Glutamatergic neuron (in vitro differentiated cells): ENCODE measurements at regions not wholly inside any gene's neighbourhood (a gene's known extent, or its start where the extent isn't known, plus 50 kb on each side); places are given as distances from the start of the nearest gene placed in this dataset.

Experiments
- DNase-seq: peaks from one replicate; pipeline ENCODE4 v3.0.0; 2022
- H3K27ac Mint-ChIP-seq: one replicate; pipeline ENCODE4 v1.8.0; 2020; ENCODE audit warnings: mild to moderate bottlenecking, mixed read lengths, inconsistent platforms; ENCODE audit not compliant: unreplicated experiment
- H3K27me3 Mint-ChIP-seq: one replicate; pipeline ENCODE4 v1.8.0; 2020; ENCODE audit warnings: mild to moderate bottlenecking, moderate library complexity, mixed read lengths, inconsistent platforms; ENCODE audit not compliant: unreplicated experiment
- H3K36me3 Mint-ChIP-seq: one replicate; pipeline ENCODE4 v1.8.0; 2020; ENCODE audit warnings: mild to moderate bottlenecking, mixed read lengths, inconsistent platforms; ENCODE audit not compliant: unreplicated experiment
- H3K4me1 Mint-ChIP-seq: one replicate; pipeline ENCODE4 v1.8.0; 2020; ENCODE audit warnings: mild to moderate bottlenecking, low read depth, mixed read lengths, inconsistent platforms; ENCODE audit not compliant: unreplicated experiment
- H3K4me3 Mint-ChIP-seq: one replicate; pipeline ENCODE4 v1.8.0; 2020; ENCODE audit warnings: mild to moderate bottlenecking, mixed read lengths, inconsistent platforms; ENCODE audit not compliant: unreplicated experiment
- H3K9me3 Mint-ChIP-seq: one replicate; pipeline ENCODE4 v1.8.0; 2020; ENCODE audit warnings: mild to moderate bottlenecking, moderate library complexity, mixed read lengths, inconsistent platforms; ENCODE audit not compliant: unreplicated experiment
- TF ChIP-seq, protein P1 (sequence below): fragments of 200-600 bp; sonication (generic); IDR thresholded peaks from one replicate; pipeline ENCODE4 v1.5.0; 2021; ENCODE audit not compliant: partially characterized antibody, unreplicated experiment

DNA sequence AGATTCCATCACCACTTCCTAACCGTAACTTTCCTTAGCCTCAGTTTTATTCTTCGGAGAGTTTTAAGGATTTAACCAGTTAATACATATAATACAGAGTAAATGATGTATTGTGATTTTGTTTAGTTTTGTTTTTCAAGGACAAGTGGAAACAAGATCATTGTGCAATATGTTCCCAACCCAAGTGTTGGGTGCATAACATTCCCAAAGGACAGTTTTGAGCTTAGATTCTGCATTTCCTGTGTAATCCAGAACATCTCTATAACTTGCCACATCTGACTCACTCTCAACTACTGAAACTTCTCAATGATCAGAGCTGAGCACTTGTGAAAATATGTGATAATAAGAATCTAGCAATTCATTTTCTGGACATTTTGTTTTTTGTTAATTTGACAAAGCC is 466.1 kb upstream of the PPP2R3A start:
- H3K9me3 Mint-ChIP-seq: peaks cover 2% of the 10 kb centered on the region
- peaks cover 6% of the 10 kb centered on the region for H3K4me1 Mint-ChIP-seq
- no peaks in the 10 kb centered on the region for H3K36me3 Mint-ChIP-seq
- H3K4me3 Mint-ChIP-seq: no peak overlapping the region
- no peak for DNase-seq
- TF ChIP-seq, protein P1, sequence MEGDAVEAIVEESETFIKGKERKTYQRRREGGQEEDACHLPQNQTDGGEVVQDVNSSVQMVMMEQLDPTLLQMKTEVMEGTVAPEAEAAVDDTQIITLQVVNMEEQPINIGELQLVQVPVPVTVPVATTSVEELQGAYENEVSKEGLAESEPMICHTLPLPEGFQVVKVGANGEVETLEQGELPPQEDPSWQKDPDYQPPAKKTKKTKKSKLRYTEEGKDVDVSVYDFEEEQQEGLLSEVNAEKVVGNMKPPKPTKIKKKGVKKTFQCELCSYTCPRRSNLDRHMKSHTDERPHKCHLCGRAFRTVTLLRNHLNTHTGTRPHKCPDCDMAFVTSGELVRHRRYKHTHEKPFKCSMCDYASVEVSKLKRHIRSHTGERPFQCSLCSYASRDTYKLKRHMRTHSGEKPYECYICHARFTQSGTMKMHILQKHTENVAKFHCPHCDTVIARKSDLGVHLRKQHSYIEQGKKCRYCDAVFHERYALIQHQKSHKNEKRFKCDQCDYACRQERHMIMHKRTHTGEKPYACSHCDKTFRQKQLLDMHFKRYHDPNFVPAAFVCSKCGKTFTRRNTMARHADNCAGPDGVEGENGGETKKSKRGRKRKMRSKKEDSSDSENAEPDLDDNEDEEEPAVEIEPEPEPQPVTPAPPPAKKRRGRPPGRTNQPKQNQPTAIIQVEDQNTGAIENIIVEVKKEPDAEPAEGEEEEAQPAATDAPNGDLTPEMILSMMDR: no peak
- H3K27me3 Mint-ChIP-seq: no peaks in the 10 kb centered on the region
- H3K27ac Mint-ChIP-seq: no peak overlapping the region

DNA sequence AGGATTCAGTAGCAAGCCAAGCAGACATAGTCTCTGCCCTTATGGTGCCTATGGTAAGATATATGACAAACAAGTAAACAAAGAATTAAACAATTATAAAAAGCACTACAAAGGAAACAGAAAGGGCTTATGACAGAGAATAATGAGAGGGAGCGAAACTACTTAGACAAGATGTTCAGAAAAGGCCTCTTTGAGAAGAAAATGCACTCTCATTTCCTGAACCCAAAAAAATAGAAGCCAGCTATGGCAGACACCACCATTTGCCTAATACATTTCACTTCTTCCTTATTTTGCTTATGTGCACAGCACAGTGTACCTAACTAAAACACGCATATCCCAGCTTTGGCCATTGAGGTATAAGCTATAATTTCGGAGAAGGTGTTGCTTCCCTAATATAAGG is 465.5 kb upstream of the PPP2R3A start:
- no peak overlapping the region for H3K27ac Mint-ChIP-seq
- no peaks in the 10 kb centered on the region for H3K27me3 Mint-ChIP-seq
- TF ChIP-seq, protein P1: no peak
- H3K9me3 Mint-ChIP-seq: peaks cover 2% of the 10 kb centered on the region
- no peak for DNase-seq
- no peak overlapping the region for H3K4me3 Mint-ChIP-seq
- H3K4me1 Mint-ChIP-seq: peaks cover 7% of the 10 kb centered on the region
- H3K36me3 Mint-ChIP-seq: no peaks in the 10 kb centered on the region

DNA sequence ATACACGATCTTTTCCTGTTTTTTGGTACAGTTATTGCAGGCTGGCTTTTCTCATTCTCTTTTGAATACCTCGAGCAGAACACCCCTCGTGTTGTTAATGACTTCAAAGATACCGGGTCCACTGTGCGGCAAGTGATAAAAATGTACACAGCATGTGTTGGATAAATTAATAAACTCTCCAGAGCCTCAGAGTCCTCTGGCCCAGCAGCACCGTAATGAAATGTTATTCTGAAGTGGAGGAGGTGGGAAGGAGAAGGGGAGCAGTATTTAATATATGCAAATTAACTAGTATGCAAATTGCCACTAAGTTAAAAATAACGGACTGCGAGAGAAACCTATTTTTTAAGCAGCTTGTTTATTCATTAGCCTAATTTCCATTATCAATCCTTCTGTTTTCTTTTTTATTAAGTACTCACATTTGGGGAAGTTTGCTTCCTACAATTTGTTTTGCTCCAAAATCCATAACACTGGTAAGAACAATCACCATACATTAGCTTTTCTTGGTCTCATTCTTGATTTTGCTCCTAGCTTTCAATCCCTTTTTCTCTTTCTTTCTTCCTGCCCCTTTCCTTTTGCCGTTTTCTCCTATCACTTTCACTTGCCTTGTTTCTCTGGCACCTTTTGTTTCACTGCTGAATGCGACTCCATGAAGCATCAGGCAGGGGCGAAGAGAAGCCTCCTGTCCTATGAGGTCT is 462.3 kb upstream of the PPP2R3A start:
- peak overlapping the region; percentile 7 for H3K4me3 Mint-ChIP-seq
- no peak for DNase-seq
- peaks cover 7% of the 10 kb centered on the region for H3K4me1 Mint-ChIP-seq
- no peaks in the 10 kb centered on the region for H3K27me3 Mint-ChIP-seq
- no peaks in the 10 kb centered on the region for H3K36me3 Mint-ChIP-seq
- TF ChIP-seq, protein P1: no peak
- H3K9me3 Mint-ChIP-seq: peaks cover 2% of the 10 kb centered on the region
- peak overlapping the region; percentile 65 for H3K27ac Mint-ChIP-seq

DNA sequence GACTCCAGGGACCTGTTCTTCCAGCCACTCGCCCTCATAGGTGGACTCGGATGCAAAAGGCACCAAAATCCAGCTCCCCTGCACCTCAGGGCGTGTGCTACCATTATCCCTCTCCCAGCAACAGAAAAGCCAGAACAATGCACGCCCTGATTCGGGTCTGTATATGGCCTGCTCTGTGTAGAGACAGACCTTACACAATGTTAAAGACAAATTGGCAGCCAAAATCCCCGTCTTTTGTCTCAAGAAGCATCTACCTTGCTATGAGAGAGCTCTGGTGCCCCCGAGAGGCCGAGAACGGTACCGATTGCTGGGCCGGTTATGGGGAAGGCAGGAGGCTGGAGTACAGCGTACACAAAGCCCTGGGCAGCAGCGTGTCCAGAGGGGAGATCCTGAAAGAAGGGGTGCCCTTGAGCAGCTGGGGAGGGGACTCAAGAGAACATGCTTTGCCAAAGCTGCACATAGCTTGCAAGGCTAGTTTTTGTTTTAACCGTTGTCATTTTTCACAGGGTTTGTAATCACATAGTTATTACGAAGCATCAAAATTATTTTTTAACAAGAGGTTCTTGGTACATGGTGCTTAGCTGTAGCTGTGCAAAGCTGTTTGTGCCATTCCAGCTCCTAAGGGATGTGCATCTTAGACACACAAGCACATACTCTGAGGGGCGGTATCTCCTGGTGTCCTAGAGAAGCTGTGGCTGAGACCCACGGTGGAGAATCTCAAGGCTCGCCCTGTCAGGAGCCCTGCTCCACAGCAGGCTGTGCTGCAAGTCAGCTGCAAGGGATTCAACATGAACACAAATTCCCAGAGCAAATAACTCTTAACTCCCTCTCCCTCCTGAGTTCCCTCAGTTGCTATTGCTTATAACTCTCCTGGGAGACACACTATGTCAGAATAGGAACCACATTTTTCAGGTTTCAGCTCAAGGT is 461.5 kb upstream of the PPP2R3A start:
- peaks cover 7% of the 10 kb centered on the region for H3K4me1 Mint-ChIP-seq
- peak overlapping the region; percentile 7 for H3K4me3 Mint-ChIP-seq
- TF ChIP-seq, protein P1: peak; percentile 67
- H3K9me3 Mint-ChIP-seq: peaks cover 2% of the 10 kb centered on the region
- H3K27me3 Mint-ChIP-seq: no peaks in the 10 kb centered on the region
- DNase-seq: peak; percentile 95
- H3K27ac Mint-ChIP-seq: peak overlapping the region; percentile 65
- no peaks in the 10 kb centered on the region for H3K36me3 Mint-ChIP-seq
